ENCODE measurements at regions not wholly inside any gene's neighbourhood (a gene's known extent, or its start where the extent isn't known, plus 50 kb on each side); places are given as distances from the start of the nearest gene placed in this dataset.

- DNase-seq (ENCODE audit: extremely low read depth, low read depth): no peak
- no peak for TF ChIP-seq CTCF (IDR thresholded peaks at IDR 0.05; ENCODE audit: low read depth, low read length)
These were observed 655.1 kb downstream of the DSC3 start for GRCh38 chr18:30387401-30387800.

GRCh38 chr18:30386624-30387023 is 655.9 kb downstream of the DSC3 start:
- TF ChIP-seq CTCF (IDR thresholded peaks at IDR 0.05; ENCODE audit: low read depth, low read length): no peak
- no peak for DNase-seq (ENCODE audit: extremely low read depth, low read depth)

GRCh38 chr18:30385684-30386083 is 656.9 kb downstream of the DSC3 start:
- no peak for TF ChIP-seq CTCF (IDR thresholded peaks at IDR 0.05; ENCODE audit: low read depth, low read length)
- DNase-seq (ENCODE audit: extremely low read depth, low read depth): no peak

GRCh38 chr18:30381826-30382225 is 660.7 kb downstream of the DSC3 start:
- TF ChIP-seq CTCF (IDR thresholded peaks at IDR 0.05; ENCODE audit: low read depth, low read length): no peak
- no peak for DNase-seq (ENCODE audit: extremely low read depth, low read depth)

- no peak for DNase-seq (ENCODE audit: extremely low read depth, low read depth)
- TF ChIP-seq CTCF (IDR thresholded peaks at IDR 0.05; ENCODE audit: low read depth, low read length): no peak
These were observed 664.4 kb downstream of the DSC3 start for GRCh38 chr18:30378097-30378496.

GRCh38 chr18:30376515-30376914 is 666.0 kb downstream of the DSC3 start:
- no peak for DNase-seq (ENCODE audit: extremely low read depth, low read depth)
- no peak for TF ChIP-seq CTCF (IDR thresholded peaks at IDR 0.05; ENCODE audit: low read depth, low read length)

GRCh38 chr18:30361864-30362540 is 680.5 kb downstream of the DSC3 start:
- TF ChIP-seq CTCF (IDR thresholded peaks at IDR 0.05; ENCODE audit: low read depth, low read length): no peak
- DNase-seq (ENCODE audit: extremely low read depth, low read depth): no peak
